ENCODE measurements at regions not wholly inside any gene's neighbourhood (a gene's known extent, or its start where the extent isn't known, plus 50 kb on each side); places are given as distances from the start of the nearest gene placed in this dataset.

- ATAC-seq (replicated peaks) = no peak
- Mint-ChIP-seq H3K27ac (no peak overlapping the region), H3K9me3 (no peaks in the 10 kb centered on the region), H3K27me3 (peaks cover 9 to 16% of the 10 kb centered on the region in 2 donors), H3K4me1 (ENCODE audit: low read depth in 2 of 2) (no peaks in the 10 kb centered on the region), H3K36me3 (ENCODE audit: insufficient read depth) (no peaks in the 10 kb centered on the region), H3K4me3 (no peak overlapping the region)
- DNase-seq = no peak
These were observed 119.6 kb downstream of the TES start for GRCh38 chr7:116329686-116330503.

- H3K4me1 Mint-ChIP-seq (ENCODE audit: low read depth in 2 of 2) = no peaks in the 10 kb centered on the region
- H3K27me3 Mint-ChIP-seq = peaks cover 12 to 19% of the 10 kb centered on the region in 2 donors
- H3K9me3 Mint-ChIP-seq = no peaks in the 10 kb centered on the region
- H3K36me3 Mint-ChIP-seq (ENCODE audit: insufficient read depth) = no peaks in the 10 kb centered on the region
- no peak for DNase-seq
- ATAC-seq (replicated peaks) = no peak
- no peak overlapping the region for H3K27ac Mint-ChIP-seq
- H3K4me3 Mint-ChIP-seq = no peak overlapping the region
These were observed 120.7 kb downstream of the TES start for GRCh38 chr7:116331020-116331419.

DNA sequence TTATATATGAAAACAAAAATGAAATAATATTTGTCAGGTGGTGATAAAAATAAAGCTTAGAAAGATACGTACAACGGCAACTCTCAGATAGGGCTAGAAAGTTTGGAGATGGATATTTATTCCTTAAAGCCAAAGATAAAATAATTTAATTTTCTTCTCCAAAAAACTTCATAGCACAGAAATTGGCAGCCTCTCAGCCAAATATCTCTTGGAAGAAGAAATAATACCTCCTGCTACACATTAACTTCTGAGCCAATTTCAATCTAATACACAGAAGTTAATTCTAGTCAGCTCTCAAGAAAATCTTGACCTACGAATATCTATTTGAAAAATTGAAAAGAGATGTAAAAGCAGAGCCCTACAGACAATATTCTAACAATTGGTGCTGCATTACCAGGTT lies 122.4 kb downstream of the TES start:
- ATAC-seq (replicated peaks) (no peak), DNase-seq (no peak)
- H3K4me1 Mint-ChIP-seq (ENCODE audit: low read depth in 2 of 2) = no peaks in the 10 kb centered on the region
- H3K36me3 Mint-ChIP-seq (ENCODE audit: insufficient read depth) = no peaks in the 10 kb centered on the region
- no peaks in the 10 kb centered on the region for H3K9me3 Mint-ChIP-seq
- H3K4me3 Mint-ChIP-seq = no peak overlapping the region
- H3K27ac Mint-ChIP-seq = no peak overlapping the region
- peaks cover 12 to 19% of the 10 kb centered on the region in 2 donors for H3K27me3 Mint-ChIP-seq

DNA sequence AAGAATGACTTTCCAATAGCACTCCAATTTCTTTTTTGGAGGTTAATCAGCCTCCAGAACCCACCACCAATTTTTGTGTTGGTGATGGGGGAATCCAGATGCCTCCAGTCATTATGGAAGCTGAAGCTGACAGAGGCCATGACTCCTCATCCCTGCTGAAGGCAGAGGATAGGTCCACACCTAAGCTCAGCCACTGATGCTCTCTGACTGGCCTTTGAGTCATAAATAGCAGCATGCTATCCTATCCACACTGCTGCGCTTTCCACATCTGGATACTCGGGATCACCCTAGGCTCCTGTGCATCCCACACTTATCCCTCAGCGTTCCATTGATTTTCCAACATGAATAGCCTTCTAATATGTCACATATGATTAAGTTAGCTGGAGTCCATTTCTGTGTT lies 124.2 kb downstream of the TES start:
- ATAC-seq (replicated peaks) (no peak), DNase-seq (no peak)
- Mint-ChIP-seq H3K36me3 (ENCODE audit: insufficient read depth) (no peaks in the 10 kb centered on the region), H3K9me3 (no peaks in the 10 kb centered on the region), H3K4me3 (no peak overlapping the region), H3K4me1 (ENCODE audit: low read depth in 2 of 2) (no peaks in the 10 kb centered on the region), H3K27me3 (peaks cover 12 to 19% of the 10 kb centered on the region in 2 donors), H3K27ac (no peak overlapping the region)

DNA sequence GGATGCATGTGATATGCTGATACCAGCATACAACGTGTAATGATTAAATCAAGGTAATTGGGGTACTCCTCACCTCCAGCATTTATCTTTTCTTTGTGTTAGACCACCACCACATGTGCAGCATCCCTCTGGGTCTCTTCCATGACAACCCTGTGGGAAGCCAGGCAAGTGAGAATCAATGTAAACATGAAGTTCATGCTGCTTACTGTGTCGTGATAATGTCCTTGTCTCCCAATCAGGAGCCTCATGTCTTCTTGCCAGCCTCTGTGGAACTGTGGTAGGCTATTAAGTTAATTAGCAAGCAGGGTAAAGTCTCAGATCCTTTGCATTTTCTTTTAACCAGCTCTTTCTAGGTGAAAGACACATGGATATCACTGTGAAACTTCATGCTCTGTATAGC lies 126.7 kb downstream of the TES start:
- Mint-ChIP-seq H3K4me3 (no peak overlapping the region), H3K9me3 (no peaks in the 10 kb centered on the region), H3K27me3 (peaks cover 12 to 17% of the 10 kb centered on the region in 2 donors), H3K36me3 (ENCODE audit: insufficient read depth) (no peaks in the 10 kb centered on the region), H3K27ac (no peak overlapping the region), H3K4me1 (ENCODE audit: low read depth in 2 of 2) (no peaks in the 10 kb centered on the region)
- ATAC-seq (replicated peaks) = no peak
- DNase-seq = no peak

DNA sequence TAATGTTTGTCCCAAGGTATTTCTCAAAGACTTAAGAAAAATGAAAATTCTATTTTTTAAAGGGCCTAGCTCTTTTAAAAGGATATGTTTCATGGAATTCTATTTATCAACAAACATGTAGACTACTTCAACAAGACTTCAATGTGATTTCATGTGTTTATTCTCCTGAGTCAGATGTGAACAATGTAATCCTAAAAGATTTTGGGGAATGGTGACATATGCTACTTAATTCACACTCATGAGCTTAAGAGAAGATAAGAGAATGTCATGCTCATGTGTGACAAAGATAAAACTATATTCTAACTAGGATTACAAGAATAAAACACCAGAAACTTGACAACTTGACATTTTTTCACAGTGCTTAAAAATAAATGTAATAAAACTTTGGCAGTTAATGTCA lies 127.5 kb downstream of the TES start:
- Mint-ChIP-seq H3K27ac (no peak overlapping the region), H3K36me3 (ENCODE audit: insufficient read depth) (no peaks in the 10 kb centered on the region), H3K4me3 (no peak overlapping the region), H3K9me3 (no peaks in the 10 kb centered on the region), H3K4me1 (ENCODE audit: low read depth in 2 of 2) (no peaks in the 10 kb centered on the region), H3K27me3 (peaks cover 12 to 13% of the 10 kb centered on the region in 2 donors)
- no peak for ATAC-seq (replicated peaks)
- DNase-seq = no peak

DNA sequence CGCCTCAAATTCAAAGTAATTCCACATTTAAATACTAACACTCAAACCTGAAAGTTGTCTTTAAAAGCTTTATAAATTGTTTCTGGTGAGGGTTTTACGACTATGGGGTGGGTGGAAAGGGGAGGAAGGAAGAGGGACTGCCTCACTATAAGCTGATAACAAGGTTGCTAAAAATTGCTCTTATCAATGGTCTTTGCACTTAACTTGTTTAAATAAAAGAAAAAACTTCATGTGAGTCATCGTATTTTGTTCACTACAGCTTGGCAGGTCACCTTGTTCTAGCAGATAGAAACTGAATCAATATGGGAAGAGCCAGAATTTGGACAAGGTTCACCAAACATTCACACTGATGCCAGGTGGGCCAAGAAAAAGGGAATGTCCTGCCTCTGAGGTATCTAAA lies 129.2 kb downstream of the TES start:
- H3K4me1 Mint-ChIP-seq (ENCODE audit: low read depth in 2 of 2) = no peaks in the 10 kb centered on the region
- no peaks in the 10 kb centered on the region for H3K36me3 Mint-ChIP-seq (ENCODE audit: insufficient read depth)
- H3K27me3 Mint-ChIP-seq = peaks cover 7 to 13% of the 10 kb centered on the region in 2 donors
- H3K4me3 Mint-ChIP-seq = no peak overlapping the region
- H3K27ac Mint-ChIP-seq = no peak overlapping the region
- ATAC-seq (replicated peaks) (no peak), DNase-seq (no peak)
- H3K9me3 Mint-ChIP-seq = no peaks in the 10 kb centered on the region

DNA sequence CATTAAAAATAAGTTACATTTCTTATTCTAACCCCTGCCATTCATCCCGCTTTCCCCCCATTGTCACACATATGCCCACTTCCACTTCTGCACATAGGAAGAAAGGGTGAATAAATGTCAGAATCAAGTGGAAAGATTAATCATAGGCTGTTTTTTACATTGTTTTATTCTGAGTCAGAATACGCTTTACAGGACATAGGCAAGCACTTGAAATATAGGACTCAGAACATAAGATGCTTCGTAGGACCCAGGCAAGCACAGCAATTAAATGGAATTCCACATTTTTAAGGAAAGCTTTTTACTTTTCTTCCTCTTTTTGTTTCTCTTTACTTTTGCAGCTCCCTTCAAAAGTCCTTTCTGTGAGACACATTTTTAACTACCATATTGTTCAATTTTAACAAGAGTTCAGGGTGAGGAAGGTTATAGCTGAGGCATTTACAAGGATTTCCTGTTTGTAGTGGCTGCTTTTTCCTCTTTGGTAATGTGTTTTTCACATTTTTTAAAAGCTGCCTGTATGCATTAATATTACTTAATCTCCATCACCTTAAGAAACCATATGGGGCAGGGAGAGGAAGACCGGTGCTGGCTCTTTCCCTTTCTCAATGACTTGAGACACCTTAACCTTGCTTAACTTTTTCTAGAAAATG lies 130.0 kb downstream of the TES start:
- DNase-seq (no peak), ATAC-seq (replicated peaks) (no peak)
- no peak overlapping the region for H3K4me3 Mint-ChIP-seq
- no peaks in the 10 kb centered on the region for H3K9me3 Mint-ChIP-seq
- no peaks in the 10 kb centered on the region for H3K36me3 Mint-ChIP-seq (ENCODE audit: insufficient read depth)
- H3K4me1 Mint-ChIP-seq (ENCODE audit: low read depth in 2 of 2) = no peaks in the 10 kb centered on the region
- H3K27me3 Mint-ChIP-seq = peaks cover 6 to 8% of the 10 kb centered on the region in 2 donors
- H3K27ac Mint-ChIP-seq = no peak overlapping the region

GRCh38 chr7:116340943-116341907 lies 130.9 kb downstream of the TES start:
- peaks cover 0 to 6% of the 10 kb centered on the region in 2 donors for H3K27me3 Mint-ChIP-seq
- no peaks in the 10 kb centered on the region for H3K4me1 Mint-ChIP-seq (ENCODE audit: low read depth in 2 of 2)
- no peak overlapping the region for H3K27ac Mint-ChIP-seq
- no peak overlapping the region for H3K4me3 Mint-ChIP-seq
- H3K9me3 Mint-ChIP-seq = no peaks in the 10 kb centered on the region
- ATAC-seq (replicated peaks) (no peak), DNase-seq (no peak)
- no peaks in the 10 kb centered on the region for H3K36me3 Mint-ChIP-seq (ENCODE audit: insufficient read depth)

DNA sequence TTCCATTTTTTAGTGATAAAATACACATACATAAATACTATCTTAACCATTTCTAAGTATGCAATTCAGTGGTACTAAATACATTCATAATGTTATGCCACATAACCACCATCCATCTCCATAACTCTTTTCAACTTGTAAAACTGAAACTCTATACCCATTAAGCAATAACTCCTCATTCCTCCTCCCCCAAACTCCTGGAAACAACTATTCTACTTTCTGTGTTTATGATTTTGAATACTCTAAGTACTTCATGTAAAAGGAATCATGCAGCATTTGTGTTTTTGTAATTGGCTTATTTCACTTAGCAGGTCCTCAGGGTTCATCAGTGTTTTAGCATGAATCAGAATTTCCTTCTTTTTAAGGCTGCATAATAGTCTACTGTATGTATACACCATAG lies 131.8 kb downstream of the TES start:
- Mint-ChIP-seq H3K27me3 (peaks cover 0 to 6% of the 10 kb centered on the region in 2 donors), H3K4me1 (ENCODE audit: low read depth in 2 of 2) (no peaks in the 10 kb centered on the region), H3K9me3 (no peaks in the 10 kb centered on the region), H3K36me3 (ENCODE audit: insufficient read depth) (no peaks in the 10 kb centered on the region), H3K4me3 (no peak overlapping the region), H3K27ac (no peak overlapping the region)
- no peak for ATAC-seq (replicated peaks)
- DNase-seq = no peak

GRCh38 chr7:116347151-116347832 lies 137.0 kb downstream of the TES start:
- no peaks in the 10 kb centered on the region for H3K36me3 Mint-ChIP-seq (ENCODE audit: insufficient read depth)
- no peak overlapping the region for H3K4me3 Mint-ChIP-seq
- ATAC-seq (replicated peaks) = no peak
- no peaks in the 10 kb centered on the region for H3K4me1 Mint-ChIP-seq (ENCODE audit: low read depth in 2 of 2)
- no peak for DNase-seq
- H3K27me3 Mint-ChIP-seq = peaks cover 0 to 14% of the 10 kb centered on the region in 2 donors
- H3K9me3 Mint-ChIP-seq = no peaks in the 10 kb centered on the region
- H3K27ac Mint-ChIP-seq = no peak overlapping the region

- no peak for ATAC-seq (replicated peaks)
These were observed 138.0 kb downstream of the TES start for GRCh38 chr7:116348346-116348745.

GRCh38 chr7:116351966-116352365 lies 141.6 kb downstream of the TES start:
- H3K4me1 Mint-ChIP-seq (ENCODE audit: low read depth in 2 of 2) = no peaks in the 10 kb centered on the region
- H3K9me3 Mint-ChIP-seq = no peaks in the 10 kb centered on the region
- H3K27me3 Mint-ChIP-seq = peaks cover 14 to 17% of the 10 kb centered on the region in 2 donors
- ATAC-seq (replicated peaks) = no peak
- no peaks in the 10 kb centered on the region for H3K36me3 Mint-ChIP-seq (ENCODE audit: insufficient read depth)
- no peak overlapping the region for H3K4me3 Mint-ChIP-seq
- no peak for DNase-seq
- no peak overlapping the region for H3K27ac Mint-ChIP-seq

More at GRCh38 chr7:116348346-116348745, 138.0 kb downstream of the TES start:
- DNase-seq = no peak
- peaks cover 0 to 14% of the 10 kb centered on the region in 2 donors for H3K27me3 Mint-ChIP-seq
- H3K4me3 Mint-ChIP-seq = no peak overlapping the region
- H3K9me3 Mint-ChIP-seq = no peaks in the 10 kb centered on the region
- H3K27ac Mint-ChIP-seq = no peak overlapping the region
- no peaks in the 10 kb centered on the region for H3K36me3 Mint-ChIP-seq (ENCODE audit: insufficient read depth)
- H3K4me1 Mint-ChIP-seq (ENCODE audit: low read depth in 2 of 2) = no peaks in the 10 kb centered on the region

Data from effector memory CD8-positive, alpha-beta T cell (primary cell).